ENCODE measurements at regions not wholly inside any gene's neighbourhood (a gene's known extent, or its start where the extent isn't known, plus 50 kb on each side); places are given as distances from the start of the nearest gene placed in this dataset.

GRCh38 chr7:13692548-13692947, 296.9 kb downstream of the ETV1 start:
- CTCF ChIA-PET, result no interaction called here
- DNase-seq (ENCODE audit: low read depth, low spot score), result no peak
- no peak overlapping the region for H3K4me2 ChIP-seq (ENCODE audit: insufficient read depth, low read length)
- no peak overlapping the region for H2AFZ ChIP-seq (ENCODE audit: low read depth, low read length)
- no peaks in the 10 kb centered on the region for H4K20me1 ChIP-seq (replicated peaks; ENCODE audit: control insufficient read depth, extremely low read depth, insufficient read depth, low read length)
- POLR2A ChIA-PET, result no interaction called here
- H3K79me2 ChIP-seq (ENCODE audit: control insufficient read depth, insufficient read depth, low read length), result no peaks in the 10 kb centered on the region
- intact Hi-C loops (cut with micrococcal nuclease), result no loop called here
- no peak overlapping the region for H3K9ac ChIP-seq (replicated peaks; ENCODE audit: extremely low read depth, insufficient read depth, low read length)
- TF ChIP-seq MAX (IDR thresholded peaks at IDR 0.05; ENCODE audit: insufficient read depth, insufficient read length), result no peak
- TF ChIP-seq GATA2 (IDR thresholded peaks at IDR 0.05; ENCODE audit: insufficient read depth, insufficient read length, low read depth, low read length), result no peak
- no peak for TF ChIP-seq JUN (IDR thresholded peaks at IDR 0.05; ENCODE audit: borderline replicate concordance, insufficient read depth, insufficient read length, low read depth)
- no peak for TF ChIP-seq POLR2A (IDR thresholded peaks at IDR 0.05; ENCODE audit: low read depth, low read length)
- no peak for TF ChIP-seq EZH2 (IDR thresholded peaks at IDR 0.05; ENCODE audit: borderline replicate concordance, low read depth, low read length, severe bottlenecking)
- no peak for TF ChIP-seq POLR2AphosphoS5 (IDR thresholded peaks at IDR 0.05; ENCODE audit: insufficient read depth, low read depth, low read length)
- TF ChIP-seq MYC (IDR thresholded peaks at IDR 0.05; ENCODE audit: low read depth, low read length), result no peak
- TF ChIP-seq CTCF (IDR thresholded peaks at IDR 0.05; ENCODE audit: extremely low read depth in 1 of 2, insufficient read depth in 1 of 2, low read depth in 1 of 2, low read length in 2 of 2), result no peak
- no peak for TF ChIP-seq FOS (IDR thresholded peaks at IDR 0.05; ENCODE audit: borderline replicate concordance, insufficient read depth, low read length)
- BruUV-seq (replicated peaks), result no TSS peak
- H3K27ac ChIP-seq (ENCODE audit: insufficient read depth, low read depth, low read length), result no peak overlapping the region
- H3K4me3 ChIP-seq (replicated peaks in 1 of 3; ENCODE audit: insufficient read depth in 1 of 3, low read depth in 1 of 3, low read length in 3 of 3), result no peak overlapping the region
- no peaks in the 10 kb centered on the region for H3K36me3 ChIP-seq (ENCODE audit: control insufficient read depth in 2 of 2, extremely low read depth in 1 of 2, insufficient read depth in 2 of 2, low read length in 2 of 2)
- no peaks in the 10 kb centered on the region for H3K4me1 ChIP-seq (ENCODE audit: control insufficient read depth, extremely low read depth, insufficient read depth, low read length)
- H3K9me1 ChIP-seq (replicated peaks; ENCODE audit: control insufficient read depth, extremely low read depth, insufficient read depth, low read length), result no peaks in the 10 kb centered on the region
- no peaks in the 10 kb centered on the region for H3K27me3 ChIP-seq (ENCODE audit: control insufficient read depth in 2 of 2, insufficient read depth in 2 of 2, low read length in 2 of 2)
- dilution Hi-C loops (cut with MboI; ENCODE audit: extremely low pct_ligation_motif_present, low sequenced_read_pairs), result no loop called here
- H3K9me3 ChIP-seq (replicated peaks; ENCODE audit: control insufficient read depth, insufficient read depth, low read length), result no peaks in the 10 kb centered on the region
- FAIRE-seq, result no peak

Data from endothelial cell of umbilical vein (primary cell).